GM21786 (cell line): ENCODE measurements at regions not wholly inside any gene's neighbourhood (a gene's known extent, or its start where the extent isn't known, plus 50 kb on each side); places are given as distances from the start of the nearest gene placed in this dataset.

Experiments used
- ATAC-seq: cut with Tn5 transposase; IDR thresholded peaks from one replicate; pipeline ENCODE4 v1.9.1; 2021; ENCODE audit not compliant: unreplicated experiment

DNA sequence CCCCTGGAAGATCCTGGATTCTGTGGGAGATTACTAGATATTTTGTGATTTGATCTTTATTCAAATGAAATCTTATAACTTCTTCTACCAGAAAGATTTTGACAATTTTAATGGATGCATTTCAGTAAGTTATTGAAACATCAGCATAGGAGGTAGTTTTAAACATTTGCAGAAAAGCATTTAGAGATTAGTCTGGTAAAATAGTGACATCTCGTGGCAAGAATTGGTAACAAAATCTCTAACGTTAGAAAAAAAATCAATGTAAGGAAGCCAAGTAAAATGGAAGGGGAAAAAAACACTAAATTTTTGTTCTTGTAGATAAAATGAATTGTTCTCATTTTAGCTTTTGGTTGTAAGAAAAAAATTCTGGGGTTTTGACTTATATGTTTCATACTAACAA is 73.3 kb downstream of the TASL start:
- ATAC-seq, result no peak

GRCh38 chrX:30495468-30495867 is 82.1 kb downstream of the TASL start:
- ATAC-seq, result peak; percentile 67

GRCh38 chrX:30493348-30493747 is 84.2 kb downstream of the TASL start:
- no peak for ATAC-seq

DNA sequence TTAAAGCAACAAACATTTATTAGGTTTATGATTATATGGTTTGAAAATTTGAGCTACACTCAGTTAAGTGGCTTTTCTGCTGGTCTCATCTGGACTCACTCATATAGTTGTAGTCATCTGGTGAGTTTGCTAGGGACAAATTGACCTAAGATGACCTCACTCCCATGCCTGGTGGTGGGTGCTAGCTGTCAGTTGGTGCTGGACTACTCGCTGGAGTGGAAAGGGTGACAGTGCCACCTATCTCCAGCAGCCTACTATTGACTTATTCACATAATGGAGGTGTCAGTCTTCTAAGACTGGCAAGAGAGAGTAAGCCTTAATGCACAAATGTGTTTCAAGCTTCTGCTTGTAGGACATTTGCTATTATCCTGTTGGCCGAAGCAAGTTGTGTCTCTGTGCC is 88.2 kb downstream of the TASL start:
- no peak for ATAC-seq

DNA sequence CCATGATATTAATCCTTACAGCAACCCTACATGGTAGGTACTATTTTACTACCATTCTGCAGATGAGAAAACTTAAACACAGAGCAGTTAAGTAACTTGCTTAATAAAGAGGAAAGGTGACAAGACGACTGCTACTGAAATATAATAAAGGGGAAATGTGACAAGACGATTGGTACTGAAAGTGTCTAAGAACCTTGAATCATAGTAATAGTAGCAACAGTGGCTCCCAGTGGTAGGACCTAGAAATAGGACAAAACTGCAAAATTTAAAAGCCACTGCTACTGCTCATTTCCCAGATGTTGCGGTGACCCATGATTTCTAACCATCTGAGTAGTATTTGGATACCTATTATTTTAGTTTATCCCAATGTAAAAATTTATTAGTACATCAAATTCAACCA is 89.5 kb downstream of the TASL start:
- peak; percentile 65 for ATAC-seq

GRCh38 chrX:30483996-30484395 is 93.6 kb downstream of the TASL start:
- ATAC-seq, result peak; percentile 55

GRCh38 chrX:30468471-30468870 is 109.1 kb downstream of the TASL start:
- ATAC-seq, result no peak
